Activated B cell treated with CpG ODN at 0.5 μM for 24 hours (primary cell): ENCODE measurements at regions not wholly inside any gene's neighbourhood (a gene's known extent, or its start where the extent isn't known, plus 50 kb on each side); places are given as distances from the start of the nearest gene placed in this dataset.

Source experiments
- ATAC-seq: fragments of 200-7000 bp; cut with Tn5 transposase; one replicate; pipeline ENCODE4 v1.10.0; 2021; ENCODE audit warnings: low read depth, mild to moderate bottlenecking, moderate library complexity
- CTCF ChIA-PET: fragments of 350-600 bp; sonication (Branson Sonifier 250); formaldehyde crosslinking; loops from one replicate; lab custom pipeline; 2021; ENCODE audit warnings: antibody characterized with exemption; lab: Charles Lee
- POLR2A ChIA-PET: fragments of 350-600 bp; sonication (Branson Sonifier 250); formaldehyde crosslinking; loops from one replicate; lab custom pipeline; 2021; ENCODE audit warnings: antibody characterized with exemption; lab: Charles Lee
- DNase-seq: peaks from one replicate; pipeline ENCODE4 v3.0.0; 2022
- H3K27ac Mint-ChIP-seq: one replicate; pipeline ENCODE4 v1.8.0; 2020; ENCODE audit warnings: mixed read lengths
- H3K27me3 Mint-ChIP-seq: one replicate; pipeline ENCODE4 v1.8.0; 2021; ENCODE audit warnings: mixed read lengths
- H3K36me3 Mint-ChIP-seq: one replicate; pipeline ENCODE4 v1.8.0; 2021; ENCODE audit warnings: low read depth, mixed read lengths
- H3K4me1 Mint-ChIP-seq: one replicate; pipeline ENCODE4 v1.8.0; 2021; ENCODE audit warnings: mixed read lengths
- H3K4me3 Mint-ChIP-seq: one replicate; pipeline ENCODE4 v1.8.0; 2020; ENCODE audit warnings: mild to moderate bottlenecking, mixed read lengths
- H3K9me3 Mint-ChIP-seq: one replicate; pipeline ENCODE4 v1.8.0; 2020; ENCODE audit warnings: mixed read lengths
- intact Hi-C: fragments of 100-400 bp; cut with micrococcal nuclease; formaldehyde crosslinking; loops from one replicate; pipeline ENCODE4 v1.15.1; 2024
- TF ChIP-seq, protein P1 (sequence below): fragments of 200-600 bp; IDR thresholded peaks from one replicate; pipeline ENCODE4 v1.8.0; 2022; ENCODE audit warnings: antibody characterized with exemption, mild to moderate bottlenecking

DNA sequence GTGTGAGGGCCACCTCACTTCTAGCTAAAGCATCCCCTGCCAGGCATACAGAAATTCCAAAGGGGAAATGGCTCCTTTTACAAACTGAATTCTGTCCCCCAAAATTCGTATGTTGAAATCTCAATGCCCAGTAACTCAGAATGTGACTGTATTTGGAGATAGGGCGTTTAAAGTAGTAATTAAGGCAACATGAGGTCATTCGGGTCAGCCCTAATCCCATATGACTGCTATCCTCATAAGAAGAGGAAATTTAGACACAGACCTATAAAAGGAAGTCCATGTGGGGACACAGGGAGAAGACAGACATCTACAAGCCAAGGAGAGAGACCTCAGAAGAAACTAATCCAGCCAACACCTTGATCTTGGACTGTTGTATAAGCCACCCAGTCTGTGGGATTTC lies 119.1 kb downstream of the CHST1 start:
- H3K36me3 Mint-ChIP-seq: no peaks in the 10 kb centered on the region
- peaks cover 5% of the 10 kb centered on the region for H3K27me3 Mint-ChIP-seq
- ChIA-PET CTCF (no interaction called here), POLR2A (no interaction called here)
- no peaks in the 10 kb centered on the region for H3K9me3 Mint-ChIP-seq
- TF ChIP-seq, protein P1, sequence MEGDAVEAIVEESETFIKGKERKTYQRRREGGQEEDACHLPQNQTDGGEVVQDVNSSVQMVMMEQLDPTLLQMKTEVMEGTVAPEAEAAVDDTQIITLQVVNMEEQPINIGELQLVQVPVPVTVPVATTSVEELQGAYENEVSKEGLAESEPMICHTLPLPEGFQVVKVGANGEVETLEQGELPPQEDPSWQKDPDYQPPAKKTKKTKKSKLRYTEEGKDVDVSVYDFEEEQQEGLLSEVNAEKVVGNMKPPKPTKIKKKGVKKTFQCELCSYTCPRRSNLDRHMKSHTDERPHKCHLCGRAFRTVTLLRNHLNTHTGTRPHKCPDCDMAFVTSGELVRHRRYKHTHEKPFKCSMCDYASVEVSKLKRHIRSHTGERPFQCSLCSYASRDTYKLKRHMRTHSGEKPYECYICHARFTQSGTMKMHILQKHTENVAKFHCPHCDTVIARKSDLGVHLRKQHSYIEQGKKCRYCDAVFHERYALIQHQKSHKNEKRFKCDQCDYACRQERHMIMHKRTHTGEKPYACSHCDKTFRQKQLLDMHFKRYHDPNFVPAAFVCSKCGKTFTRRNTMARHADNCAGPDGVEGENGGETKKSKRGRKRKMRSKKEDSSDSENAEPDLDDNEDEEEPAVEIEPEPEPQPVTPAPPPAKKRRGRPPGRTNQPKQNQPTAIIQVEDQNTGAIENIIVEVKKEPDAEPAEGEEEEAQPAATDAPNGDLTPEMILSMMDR: no peak
- H3K27ac Mint-ChIP-seq: no peak overlapping the region
- DNase-seq (no peak), ATAC-seq (no peak)
- no peak overlapping the region for H3K4me3 Mint-ChIP-seq
- H3K4me1 Mint-ChIP-seq: no peaks in the 10 kb centered on the region
- intact Hi-C loops: no loop called here

DNA sequence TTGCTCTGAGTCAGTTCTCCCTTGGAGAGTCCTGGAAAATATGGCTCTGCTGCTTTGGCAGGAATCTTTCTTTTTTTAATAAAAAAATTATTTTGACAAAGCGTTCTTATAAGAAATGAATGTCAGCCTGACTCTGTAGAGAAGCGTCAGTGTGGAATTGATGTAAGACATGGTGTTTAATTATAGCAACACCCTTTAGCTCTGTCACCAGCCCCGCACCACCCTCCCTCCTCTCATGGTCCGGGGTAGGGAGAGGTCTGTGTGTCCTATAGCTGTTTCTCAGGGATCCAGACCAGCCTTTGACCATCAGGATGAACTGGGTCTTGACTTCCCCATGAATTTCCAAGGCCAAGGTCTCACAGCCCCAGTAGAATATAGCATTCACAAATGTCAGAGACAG lies 120.6 kb downstream of the CHST1 start:
- intact Hi-C loops: no loop called here
- no peak overlapping the region for H3K27ac Mint-ChIP-seq
- POLR2A ChIA-PET: no interaction called here

DNA sequence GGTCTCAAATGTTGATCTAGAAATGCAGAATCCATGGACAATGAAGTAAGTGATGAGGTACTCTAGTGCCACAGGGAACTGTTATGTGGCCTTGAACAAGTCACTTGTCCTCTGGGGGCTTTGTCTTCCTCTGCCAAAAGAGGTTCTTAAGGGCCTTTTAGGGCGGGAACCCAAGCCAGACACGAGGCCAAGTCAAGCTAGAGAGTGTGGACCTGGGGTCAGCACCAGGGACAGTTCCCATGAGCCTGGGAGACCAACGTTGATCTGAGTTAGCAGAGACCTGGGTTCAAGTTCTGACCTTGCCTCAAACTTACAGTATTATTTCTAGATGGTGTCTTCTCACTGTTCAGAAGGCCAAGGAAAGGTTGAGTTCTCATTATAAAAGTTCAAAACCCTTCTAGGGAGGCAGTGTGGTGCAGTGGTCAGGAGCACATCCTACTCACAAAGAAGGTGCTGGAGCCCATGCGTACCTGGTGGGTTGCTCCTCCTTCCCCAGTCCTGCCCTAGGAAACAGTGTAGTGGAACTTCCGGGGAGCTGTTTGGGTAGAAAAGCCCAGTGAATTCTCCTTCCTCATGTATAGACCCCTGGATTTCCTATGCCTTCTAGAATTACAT lies 121.5 kb downstream of the CHST1 start:
- intact Hi-C loops: no loop called here
- Mint-ChIP-seq H3K27me3 (peaks cover 5% of the 10 kb centered on the region), H3K9me3 (no peaks in the 10 kb centered on the region), H3K4me1 (no peaks in the 10 kb centered on the region), H3K4me3 (no peak overlapping the region), H3K36me3 (no peaks in the 10 kb centered on the region), H3K27ac (no peak overlapping the region)
- POLR2A ChIA-PET: no interaction called here
- CTCF ChIA-PET: no interaction called here
- DNase-seq (no peak), ATAC-seq (no peak)
- TF ChIP-seq, protein P1: no peak

More for the DNA sequence above, 120.6 kb downstream of the CHST1 start:
- TF ChIP-seq, protein P1: no peak
- no peaks in the 10 kb centered on the region for H3K36me3 Mint-ChIP-seq
- DNase-seq (no peak), ATAC-seq (no peak)
- CTCF ChIA-PET: no interaction called here
- no peaks in the 10 kb centered on the region for H3K4me1 Mint-ChIP-seq
- no peaks in the 10 kb centered on the region for H3K9me3 Mint-ChIP-seq
- peaks cover 5% of the 10 kb centered on the region for H3K27me3 Mint-ChIP-seq
- H3K4me3 Mint-ChIP-seq: no peak overlapping the region

DNA sequence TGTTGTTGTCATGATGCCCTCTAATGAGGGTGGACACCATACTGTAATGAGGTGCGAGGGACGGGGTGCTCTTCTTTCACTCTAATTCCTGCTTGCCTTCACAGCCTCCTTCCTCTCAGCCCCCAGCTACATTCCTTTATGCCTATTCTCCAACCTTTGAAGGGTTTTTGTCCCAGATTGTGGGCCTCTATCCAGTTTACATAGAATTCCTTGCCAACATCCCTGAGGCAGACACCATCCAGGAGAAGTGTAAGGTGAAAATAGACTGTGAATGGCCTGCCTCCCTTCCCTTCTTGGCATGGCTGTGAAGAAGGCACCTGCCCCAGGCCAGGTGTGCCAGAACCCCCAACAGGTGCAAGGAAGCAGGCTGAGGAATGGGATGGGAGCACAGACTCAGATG lies 122.3 kb downstream of the CHST1 start:
- H3K36me3 Mint-ChIP-seq: no peaks in the 10 kb centered on the region
- H3K27me3 Mint-ChIP-seq: peaks cover 5% of the 10 kb centered on the region
- DNase-seq (no peak), ATAC-seq (no peak)
- POLR2A ChIA-PET: no interaction called here
- H3K4me3 Mint-ChIP-seq: no peak overlapping the region
- TF ChIP-seq, protein P1: no peak
- intact Hi-C loops: no loop called here
- H3K4me1 Mint-ChIP-seq: no peaks in the 10 kb centered on the region
- no peaks in the 10 kb centered on the region for H3K9me3 Mint-ChIP-seq
- H3K27ac Mint-ChIP-seq: no peak overlapping the region
- CTCF ChIA-PET: no interaction called here

DNA sequence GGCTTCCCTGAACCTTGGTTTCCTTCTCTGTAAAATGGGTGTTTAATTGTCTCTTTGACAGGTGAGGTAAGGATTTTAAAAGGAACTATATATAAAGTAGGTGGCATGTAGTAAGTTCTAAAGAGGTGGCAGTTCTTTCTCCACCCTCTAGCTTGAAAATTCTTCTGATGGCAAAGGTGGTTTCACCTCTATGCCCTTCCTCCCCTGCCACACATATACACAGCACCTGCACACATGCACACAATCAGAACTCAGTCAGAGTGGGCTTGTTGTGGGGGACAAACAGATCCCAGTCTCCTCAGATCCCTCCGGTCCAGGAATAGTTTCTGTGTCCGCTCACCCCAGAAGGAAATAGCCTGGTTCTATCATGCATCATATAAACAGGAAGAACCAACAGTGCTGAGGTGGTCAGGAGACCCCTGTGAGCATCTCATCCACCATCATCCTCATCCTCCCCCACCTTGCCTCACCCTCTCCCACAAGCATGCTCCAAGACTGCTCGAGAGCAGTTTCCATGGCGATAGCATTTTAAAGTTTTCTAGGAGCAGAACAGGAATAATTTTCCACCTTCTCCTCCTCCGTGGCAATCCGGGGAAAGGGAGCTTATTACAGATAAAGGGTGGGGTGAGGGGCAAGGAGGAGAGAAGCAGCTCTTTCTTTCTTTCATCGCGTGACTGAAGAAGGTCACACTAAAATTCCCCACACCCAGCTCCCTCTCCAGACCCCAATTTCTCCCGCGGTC lies 123.6 kb downstream of the CHST1 start:
- Mint-ChIP-seq H3K9me3 (no peaks in the 10 kb centered on the region), H3K27me3 (peaks cover 3% of the 10 kb centered on the region), H3K4me3 (no peak overlapping the region), H3K36me3 (no peaks in the 10 kb centered on the region), H3K27ac (no peak overlapping the region), H3K4me1 (no peaks in the 10 kb centered on the region)
- TF ChIP-seq, protein P1: no peak
- CTCF ChIA-PET: no interaction called here
- POLR2A ChIA-PET: interaction anchor here (0.7 kb wide), 1 partner anchor 352 kb away, joined by 4 read pairs; no protein-coding TSS in a partner anchor
- intact Hi-C loops: no loop called here
- ATAC-seq (no peak), DNase-seq (no peak)
